ENCODE measurements at regions not wholly inside any gene's neighbourhood (a gene's known extent, or its start where the extent isn't known, plus 50 kb on each side); places are given as distances from the start of the nearest gene placed in this dataset.

GRCh38 chr5:164187785-164188184 is 682.4 kb downstream of the MAT2B start:
- TF ChIP-seq CTCF (IDR thresholded peaks at IDR 0.05 in 8 of 11, conservative IDR thresholded peaks at IDR 0.05 in 3 of 11): no peak
- TF ChIP-seq POLR2A (IDR thresholded peaks at IDR 0.05): no peak
